ENCODE measurements at regions not wholly inside any gene's neighbourhood (a gene's known extent, or its start where the extent isn't known, plus 50 kb on each side); places are given as distances from the start of the nearest gene placed in this dataset.
"Not testable (repeated sequence)": the region's sequence is repeated elsewhere in the genome, so short reads cannot be mapped to it uniquely, and the experiment has no call there.

- no peak for TF ChIP-seq CTCF (IDR thresholded peaks at IDR 0.05; ENCODE audit: low read length, missing control alignments)
- no peak for DNase-seq (ENCODE audit: low read depth)
- H3K4me3 ChIP-seq (replicated peaks; ENCODE audit: low read depth, low read length), result no peak overlapping the region
Measured at GRCh38 chr4:75422998-75423397, 91.2 kb downstream of the RCHY1 start.

GRCh38 chr4:75412746-75413145 is 101.5 kb downstream of the RCHY1 start:
- no peak for DNase-seq (ENCODE audit: low read depth)
- TF ChIP-seq CTCF (IDR thresholded peaks at IDR 0.05; ENCODE audit: low read length, missing control alignments), result no peak
- H3K4me3 ChIP-seq (replicated peaks; ENCODE audit: low read depth, low read length), result no peak overlapping the region

- TF ChIP-seq CTCF (IDR thresholded peaks at IDR 0.05; ENCODE audit: low read length, missing control alignments), result no peak
- no peak overlapping the region for H3K4me3 ChIP-seq (replicated peaks; ENCODE audit: low read depth, low read length)
- DNase-seq (ENCODE audit: low read depth), result no peak
Measured at GRCh38 chr4:75398501-75398900, 115.7 kb downstream of the RCHY1 start.

- no peak for DNase-seq (ENCODE audit: low read depth)
- TF ChIP-seq CTCF (IDR thresholded peaks at IDR 0.05; ENCODE audit: low read length, missing control alignments), result no peak
- H3K4me3 ChIP-seq (replicated peaks; ENCODE audit: low read depth, low read length), result no peak overlapping the region
Measured at GRCh38 chr4:75391489-75392166, 122.6 kb downstream of the RCHY1 start.

GRCh38 chr4:75386426-75386825 is 127.8 kb downstream of the RCHY1 start:
- DNase-seq (ENCODE audit: low read depth); H3K4me3 ChIP-seq (replicated peaks; ENCODE audit: low read depth, low read length): not testable (repeated sequence)

GRCh38 chr4:75385106-75385505 is 129.1 kb downstream of the RCHY1 start:
- DNase-seq (ENCODE audit: low read depth), result no peak
- TF ChIP-seq CTCF (IDR thresholded peaks at IDR 0.05; ENCODE audit: low read length, missing control alignments), result no peak

GRCh38 chr4:75376543-75376942 is 137.7 kb downstream of the RCHY1 start:
- no peak for TF ChIP-seq CTCF (IDR thresholded peaks at IDR 0.05; ENCODE audit: low read length, missing control alignments)
- no peak overlapping the region for H3K4me3 ChIP-seq (replicated peaks; ENCODE audit: low read depth, low read length)
- DNase-seq (ENCODE audit: low read depth), result no peak

More at GRCh38 chr4:75385106-75385505, 129.1 kb downstream of the RCHY1 start:
- H3K4me3 ChIP-seq (replicated peaks; ENCODE audit: low read depth, low read length), result no peak overlapping the region

Data from fibroblast of pulmonary artery (primary cell).